Gastroesophageal sphincter (tissue), 3 donors: ENCODE measurements at regions not wholly inside any gene's neighbourhood (a gene's known extent, or its start where the extent isn't known, plus 50 kb on each side); places are given as distances from the start of the nearest gene placed in this dataset.

Experiments
- POLR2A ChIP-seq, 2 donors: fragments of 450-650 bp; IDR thresholded peaks; one replicate each; pipeline ENCODE4 v1.6.1; 2017; ENCODE audit warnings: antibody characterized with exemption in 2 of 2, mild to moderate bottlenecking in 2 of 2, moderate library complexity in 1 of 2
- TF ChIP-seq, protein P1 (sequence below), 4 experiments: fragments of 200-600 bp in 2 of 4; fragments of 450-650 bp in 2 of 4; sonication (generic) in 1 of 4; IDR thresholded peaks; one replicate each; pipeline ENCODE4 v1.5.1; 2017 to 2019; ENCODE audit warnings: antibody characterized with exemption in 4 of 4, mild to moderate bottlenecking in 2 of 4, moderate library complexity in 2 of 4

DNA sequence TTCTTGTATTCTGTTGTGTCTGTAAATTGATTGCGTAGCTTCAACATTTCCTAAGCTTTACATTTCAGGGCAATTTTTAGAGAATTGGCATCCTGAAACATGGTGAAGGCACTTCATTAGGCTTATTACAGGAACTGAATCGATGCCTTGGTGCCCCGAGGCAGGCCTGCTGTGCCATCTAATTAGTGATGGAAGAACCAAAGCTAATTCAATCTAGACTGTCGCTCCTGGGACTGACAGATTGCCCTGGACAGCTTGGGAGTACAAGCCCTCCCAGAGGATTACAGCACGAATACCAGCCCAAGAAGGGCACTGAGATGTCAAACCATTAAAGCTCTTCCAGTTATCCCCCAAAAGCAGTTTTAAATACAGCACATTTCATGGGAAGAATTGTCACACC is 243.2 kb upstream of the ZC3H12C start:
- TF ChIP-seq, protein P1, sequence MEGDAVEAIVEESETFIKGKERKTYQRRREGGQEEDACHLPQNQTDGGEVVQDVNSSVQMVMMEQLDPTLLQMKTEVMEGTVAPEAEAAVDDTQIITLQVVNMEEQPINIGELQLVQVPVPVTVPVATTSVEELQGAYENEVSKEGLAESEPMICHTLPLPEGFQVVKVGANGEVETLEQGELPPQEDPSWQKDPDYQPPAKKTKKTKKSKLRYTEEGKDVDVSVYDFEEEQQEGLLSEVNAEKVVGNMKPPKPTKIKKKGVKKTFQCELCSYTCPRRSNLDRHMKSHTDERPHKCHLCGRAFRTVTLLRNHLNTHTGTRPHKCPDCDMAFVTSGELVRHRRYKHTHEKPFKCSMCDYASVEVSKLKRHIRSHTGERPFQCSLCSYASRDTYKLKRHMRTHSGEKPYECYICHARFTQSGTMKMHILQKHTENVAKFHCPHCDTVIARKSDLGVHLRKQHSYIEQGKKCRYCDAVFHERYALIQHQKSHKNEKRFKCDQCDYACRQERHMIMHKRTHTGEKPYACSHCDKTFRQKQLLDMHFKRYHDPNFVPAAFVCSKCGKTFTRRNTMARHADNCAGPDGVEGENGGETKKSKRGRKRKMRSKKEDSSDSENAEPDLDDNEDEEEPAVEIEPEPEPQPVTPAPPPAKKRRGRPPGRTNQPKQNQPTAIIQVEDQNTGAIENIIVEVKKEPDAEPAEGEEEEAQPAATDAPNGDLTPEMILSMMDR (IDR thresholded peaks at IDR 0.05): no peak
- no peak for TF ChIP-seq POLR2A (IDR thresholded peaks at IDR 0.05)
